Ishikawa (cell line): ENCODE measurements at regions not wholly inside any gene's neighbourhood (a gene's known extent, or its start where the extent isn't known, plus 50 kb on each side); places are given as distances from the start of the nearest gene placed in this dataset.

ENCODE experiments used
- CEBPB ChIP-seq: IDR thresholded peaks from 2 replicates; pipeline ENCODE4 v1.6.1; 2012
- EGR1 ChIP-seq: IDR thresholded peaks from 2 replicates; pipeline ENCODE4 v1.6.1; 2012
- EP300 ChIP-seq: IDR thresholded peaks from 2 replicates; pipeline ENCODE4 v1.6.1; 2012; ENCODE audit warnings: borderline replicate concordance
- FOXM1 ChIP-seq: IDR thresholded peaks from 2 replicates; pipeline ENCODE4 v1.6.1; 2012; ENCODE audit warnings: low read depth, borderline replicate concordance
- RAD21 ChIP-seq: IDR thresholded peaks from 2 replicates; pipeline ENCODE4 v1.6.1; 2012; ENCODE audit warnings: low read depth
- TAF1 ChIP-seq: IDR thresholded peaks from 2 replicates; pipeline ENCODE4 v1.6.1; 2012; ENCODE audit warnings: low read depth, mild to moderate bottlenecking
- TCF12 ChIP-seq: IDR thresholded peaks from 2 replicates; pipeline ENCODE4 v1.6.1; 2012; ENCODE audit warnings: low read depth
- YY1 ChIP-seq: IDR thresholded peaks from 2 replicates; pipeline ENCODE4 v1.6.1; 2012; ENCODE audit warnings: low read depth
- TF ChIP-seq, protein P1 (sequence below): IDR thresholded peaks from 2 replicates; pipeline ENCODE4 v1.6.1; 2012; ENCODE audit warnings: low read depth, mild to moderate bottlenecking

GRCh38 chr10:114708084-114708483 lies 50.0 kb upstream of the ABLIM1 start:
- TF ChIP-seq TAF1 (no peak), FOXM1 (no peak), EP300 (no peak), EGR1 (no peak), CEBPB (no peak), TCF12 (no peak), RAD21 (no peak), YY1 (no peak)
- TF ChIP-seq, protein P1, sequence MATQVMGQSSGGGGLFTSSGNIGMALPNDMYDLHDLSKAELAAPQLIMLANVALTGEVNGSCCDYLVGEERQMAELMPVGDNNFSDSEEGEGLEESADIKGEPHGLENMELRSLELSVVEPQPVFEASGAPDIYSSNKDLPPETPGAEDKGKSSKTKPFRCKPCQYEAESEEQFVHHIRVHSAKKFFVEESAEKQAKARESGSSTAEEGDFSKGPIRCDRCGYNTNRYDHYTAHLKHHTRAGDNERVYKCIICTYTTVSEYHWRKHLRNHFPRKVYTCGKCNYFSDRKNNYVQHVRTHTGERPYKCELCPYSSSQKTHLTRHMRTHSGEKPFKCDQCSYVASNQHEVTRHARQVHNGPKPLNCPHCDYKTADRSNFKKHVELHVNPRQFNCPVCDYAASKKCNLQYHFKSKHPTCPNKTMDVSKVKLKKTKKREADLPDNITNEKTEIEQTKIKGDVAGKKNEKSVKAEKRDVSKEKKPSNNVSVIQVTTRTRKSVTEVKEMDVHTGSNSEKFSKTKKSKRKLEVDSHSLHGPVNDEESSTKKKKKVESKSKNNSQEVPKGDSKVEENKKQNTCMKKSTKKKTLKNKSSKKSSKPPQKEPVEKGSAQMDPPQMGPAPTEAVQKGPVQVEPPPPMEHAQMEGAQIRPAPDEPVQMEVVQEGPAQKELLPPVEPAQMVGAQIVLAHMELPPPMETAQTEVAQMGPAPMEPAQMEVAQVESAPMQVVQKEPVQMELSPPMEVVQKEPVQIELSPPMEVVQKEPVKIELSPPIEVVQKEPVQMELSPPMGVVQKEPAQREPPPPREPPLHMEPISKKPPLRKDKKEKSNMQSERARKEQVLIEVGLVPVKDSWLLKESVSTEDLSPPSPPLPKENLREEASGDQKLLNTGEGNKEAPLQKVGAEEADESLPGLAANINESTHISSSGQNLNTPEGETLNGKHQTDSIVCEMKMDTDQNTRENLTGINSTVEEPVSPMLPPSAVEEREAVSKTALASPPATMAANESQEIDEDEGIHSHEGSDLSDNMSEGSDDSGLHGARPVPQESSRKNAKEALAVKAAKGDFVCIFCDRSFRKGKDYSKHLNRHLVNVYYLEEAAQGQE, result no peak
